ENCODE measurements at regions not wholly inside any gene's neighbourhood (a gene's known extent, or its start where the extent isn't known, plus 50 kb on each side); places are given as distances from the start of the nearest gene placed in this dataset.

- Histone ChIP-seq H3K4me1 (ENCODE audit: insufficient read depth) (no peaks in the 10 kb centered on the region), H3K27ac (ENCODE audit: low read depth) (peak overlapping the region; percentile 88), H3K36me3 (ENCODE audit: insufficient read depth) (no peaks in the 10 kb centered on the region), H3K4me3 (ENCODE audit: low read depth, low read length) (peak overlapping the region; percentile 29)
- peak; percentile 90 for DNase-seq (ENCODE audit: extremely low spot score)
- 4% methylated on average over 46 of the region's 46 CpGs for WGBS
Observed at GRCh38 chr9:129320575-129321285, 142.7 kb upstream of the IER5L start.

GRCh38 chr9:129319938-129320481 is 141.9 kb upstream of the IER5L start:
- WGBS = 32% methylated on average over 14 of the region's 14 CpGs

GRCh38 chr9:129319076-129319937 is 141.2 kb upstream of the IER5L start:
- Histone ChIP-seq H3K4me1 (ENCODE audit: insufficient read depth) (no peaks in the 10 kb centered on the region), H3K36me3 (ENCODE audit: insufficient read depth) (no peaks in the 10 kb centered on the region), H3K27ac (ENCODE audit: low read depth) (peak overlapping the region; percentile 87), H3K4me3 (ENCODE audit: low read depth, low read length) (no peak overlapping the region)
- 81% methylated on average over 30 of the region's 30 CpGs for WGBS
- no peak for DNase-seq (ENCODE audit: extremely low spot score)

More at GRCh38 chr9:129319938-129320481, 141.9 kb upstream of the IER5L start:
- Histone ChIP-seq H3K4me3 (ENCODE audit: low read depth, low read length) (no peak overlapping the region), H3K4me1 (ENCODE audit: insufficient read depth) (no peaks in the 10 kb centered on the region), H3K27ac (ENCODE audit: low read depth) (peak overlapping the region; percentile 87), H3K36me3 (ENCODE audit: insufficient read depth) (no peaks in the 10 kb centered on the region)
- no peak for DNase-seq (ENCODE audit: extremely low spot score)

GRCh38 chr9:129318121-129319075 is 140.3 kb upstream of the IER5L start:
- DNase-seq (ENCODE audit: extremely low spot score) = no peak
- H3K36me3 ChIP-seq (ENCODE audit: insufficient read depth) = no peaks in the 10 kb centered on the region
- no peaks in the 10 kb centered on the region for H3K4me1 ChIP-seq (ENCODE audit: insufficient read depth)
- WGBS = 72% methylated on average over 16 of the region's 16 CpGs
- peak overlapping the region; percentile 14 for H3K27ac ChIP-seq (ENCODE audit: low read depth)
- H3K4me3 ChIP-seq (ENCODE audit: low read depth, low read length) = no peak overlapping the region

- 79% methylated on average over 13 of the region's 13 CpGs for WGBS
- no peak for DNase-seq (ENCODE audit: extremely low spot score)
- H3K4me1 ChIP-seq (ENCODE audit: insufficient read depth) = no peaks in the 10 kb centered on the region
- no peaks in the 10 kb centered on the region for H3K36me3 ChIP-seq (ENCODE audit: insufficient read depth)
- no peak overlapping the region for H3K4me3 ChIP-seq (ENCODE audit: low read depth, low read length)
- no peak overlapping the region for H3K27ac ChIP-seq (ENCODE audit: low read depth)
Observed at GRCh38 chr9:129317179-129318011, 139.3 kb upstream of the IER5L start.

GRCh38 chr9:129316281-129317030 is 138.4 kb upstream of the IER5L start:
- WGBS = 91% methylated on average over 14 of the region's 14 CpGs
- Histone ChIP-seq H3K4me3 (ENCODE audit: low read depth, low read length) (no peak overlapping the region), H3K36me3 (ENCODE audit: insufficient read depth) (no peaks in the 10 kb centered on the region), H3K27ac (ENCODE audit: low read depth) (no peak overlapping the region), H3K4me1 (ENCODE audit: insufficient read depth) (no peaks in the 10 kb centered on the region)
- no peak for DNase-seq (ENCODE audit: extremely low spot score)

GRCh38 chr9:129313331-129313955 is 135.4 kb upstream of the IER5L start:
- Histone ChIP-seq H3K4me1 (ENCODE audit: insufficient read depth) (no peaks in the 10 kb centered on the region), H3K36me3 (ENCODE audit: insufficient read depth) (no peaks in the 10 kb centered on the region), H3K27ac (ENCODE audit: low read depth) (no peak overlapping the region), H3K4me3 (ENCODE audit: low read depth, low read length) (no peak overlapping the region)
- 74% methylated on average over 10 of the region's 10 CpGs for WGBS
- no peak for DNase-seq (ENCODE audit: extremely low spot score)

GRCh38 chr9:129312251-129313122 is 134.4 kb upstream of the IER5L start:
- H3K27ac ChIP-seq (ENCODE audit: low read depth) = no peak overlapping the region
- WGBS = 73% methylated on average over 16 of the region's 16 CpGs
- no peaks in the 10 kb centered on the region for H3K4me1 ChIP-seq (ENCODE audit: insufficient read depth)
- H3K36me3 ChIP-seq (ENCODE audit: insufficient read depth) = no peaks in the 10 kb centered on the region
- DNase-seq (ENCODE audit: extremely low spot score) = no peak
- no peak overlapping the region for H3K4me3 ChIP-seq (ENCODE audit: low read depth, low read length)

- 87% methylated on average over 4 of the region's 4 CpGs for WGBS
- H3K36me3 ChIP-seq (ENCODE audit: insufficient read depth) = no peaks in the 10 kb centered on the region
- H3K4me1 ChIP-seq (ENCODE audit: insufficient read depth) = no peaks in the 10 kb centered on the region
- DNase-seq (ENCODE audit: extremely low spot score) = no peak
- no peak overlapping the region for H3K4me3 ChIP-seq (ENCODE audit: low read depth, low read length)
- no peak overlapping the region for H3K27ac ChIP-seq (ENCODE audit: low read depth)
Observed at GRCh38 chr9:129311643-129312042, 133.6 kb upstream of the IER5L start.

- no peak for DNase-seq (ENCODE audit: extremely low spot score)
- 76% methylated on average over 7 of the region's 7 CpGs for WGBS
Observed at GRCh38 chr9:129310666-129311350, 132.7 kb upstream of the IER5L start.

More at GRCh38 chr9:129310666-129311350, 132.7 kb upstream of the IER5L start:
- H3K4me1 ChIP-seq (ENCODE audit: insufficient read depth) = no peaks in the 10 kb centered on the region
- H3K27ac ChIP-seq (ENCODE audit: low read depth) = no peak overlapping the region
- no peaks in the 10 kb centered on the region for H3K36me3 ChIP-seq (ENCODE audit: insufficient read depth)
- no peak overlapping the region for H3K4me3 ChIP-seq (ENCODE audit: low read depth, low read length)

Data from urinary bladder (tissue), 3 donors.